ENCODE measurements at regions not wholly inside any gene's neighbourhood (a gene's known extent, or its start where the extent isn't known, plus 50 kb on each side); places are given as distances from the start of the nearest gene placed in this dataset.
"Not testable (repeated sequence)": the region's sequence is repeated elsewhere in the genome, so short reads cannot be mapped to it uniquely, and the experiment has no call there.

- DNase-seq: no peak
Observed at GRCh38 chr5:36786448-36787012, 90.0 kb upstream of the NIPBL start.

- DNase-seq: no peak
Observed at GRCh38 chr5:36787365-36788093, 89.0 kb upstream of the NIPBL start.

- no peak for DNase-seq
Observed at GRCh38 chr5:36790847-36791246, 85.7 kb upstream of the NIPBL start.

DNA sequence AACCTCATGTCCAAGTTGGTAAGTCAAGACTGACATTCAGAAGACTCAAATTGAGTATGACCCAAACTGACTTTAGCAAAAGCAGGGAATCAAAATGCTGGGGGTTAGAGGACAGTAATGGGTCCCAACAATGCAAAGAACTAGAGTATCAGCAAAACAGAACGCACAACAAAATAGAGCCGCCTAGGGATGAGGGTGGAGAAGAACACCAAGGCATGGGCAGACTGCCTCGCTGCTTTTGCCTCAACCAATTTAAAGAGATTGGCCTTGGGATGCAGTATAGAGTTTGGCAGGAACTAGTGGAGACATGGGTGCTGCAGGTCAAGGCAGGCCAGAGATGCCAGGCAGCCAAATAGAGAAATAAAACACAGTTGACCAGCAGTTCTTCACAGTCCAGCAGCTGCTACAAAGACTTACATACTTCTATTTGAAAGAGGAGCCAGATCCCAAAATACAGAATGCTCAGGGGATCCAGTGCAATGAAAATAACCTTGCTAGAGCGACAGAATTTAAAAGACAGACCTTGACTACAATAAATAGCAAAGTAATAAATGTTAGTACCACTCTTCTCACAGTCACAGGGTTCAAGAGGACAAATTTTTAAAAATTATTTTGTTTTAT, 83.9 kb upstream of the NIPBL start:
- DNase-seq: no peak

DNA sequence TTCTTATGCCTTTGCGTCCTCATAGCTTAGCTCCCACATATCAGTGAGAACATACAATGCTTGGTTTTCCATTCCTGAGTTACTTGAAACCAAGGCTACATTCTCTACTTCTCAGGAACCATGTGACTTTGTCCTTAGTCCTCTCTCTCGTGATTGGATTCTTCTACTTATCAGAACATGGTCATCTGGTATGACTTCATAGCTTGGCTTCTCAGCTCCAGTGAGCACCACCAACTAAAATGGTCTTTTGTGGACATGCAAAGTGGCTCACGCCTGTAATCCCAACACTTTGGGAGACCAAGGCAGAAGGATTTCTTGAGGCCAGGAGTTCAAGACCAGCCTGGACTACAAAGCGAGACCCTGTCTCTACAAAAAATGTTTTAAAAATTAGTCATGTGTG, 81.2 kb upstream of the NIPBL start:
- DNase-seq: no peak

DNA sequence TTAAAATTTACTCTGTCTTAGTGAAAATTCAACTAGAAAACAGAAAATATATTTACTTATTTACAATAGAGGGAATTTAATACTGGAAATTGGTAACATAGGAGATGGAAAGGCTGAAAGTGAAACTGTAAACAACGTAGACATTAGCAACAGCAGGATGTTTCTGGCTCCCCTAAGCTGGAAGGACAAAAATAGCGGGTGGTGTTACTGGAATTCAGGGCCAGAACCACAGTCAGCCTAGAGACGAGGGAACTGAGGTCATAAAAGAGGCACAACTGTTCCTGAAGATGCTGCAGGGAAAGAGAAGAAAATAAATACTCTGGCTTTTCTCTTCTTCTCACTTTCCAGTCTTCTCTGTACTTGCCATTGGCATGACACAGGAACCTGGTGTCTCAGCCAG, 80.4 kb upstream of the NIPBL start:
- DNase-seq: no peak

DNA sequence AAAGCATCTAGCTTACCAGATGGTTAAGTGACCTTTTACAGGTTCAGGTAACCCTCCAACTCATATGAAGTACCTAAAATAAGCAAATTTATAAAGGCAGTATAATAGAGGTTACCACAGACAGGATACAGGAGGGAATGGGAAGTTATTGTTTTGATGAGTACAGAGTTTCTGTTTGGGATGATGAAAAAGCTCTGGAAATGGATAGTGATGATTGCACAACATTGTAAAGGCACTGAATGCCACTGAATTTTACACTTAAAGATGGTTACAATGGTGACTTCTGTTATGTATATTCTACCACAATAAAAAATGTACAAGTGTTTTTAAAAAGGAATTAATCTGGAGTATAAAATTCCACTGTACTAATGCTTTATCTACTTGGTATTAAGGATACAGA, 75.0 kb upstream of the NIPBL start:
- no peak for DNase-seq

GRCh38 chr5:36802187-36802586, 74.4 kb upstream of the NIPBL start:
- no peak for DNase-seq

DNA sequence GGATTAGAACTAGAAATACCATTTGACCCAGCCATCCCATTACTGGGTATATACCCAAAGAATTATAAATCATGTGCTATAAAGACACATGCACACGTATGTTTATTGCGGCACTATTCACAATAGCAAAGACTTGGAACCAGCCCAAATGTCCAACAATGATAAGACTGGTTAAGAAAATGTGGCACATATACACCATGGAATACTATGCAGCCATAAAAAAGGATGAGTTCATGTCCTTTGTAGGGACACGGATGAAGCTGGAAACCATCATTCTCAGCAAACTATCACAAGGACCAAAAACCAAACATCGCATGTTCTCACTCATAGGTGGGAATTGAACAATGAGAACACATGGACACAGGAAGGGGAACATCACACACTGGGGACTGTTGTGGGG, 63.3 kb upstream of the NIPBL start:
- not testable (repeated sequence) for DNase-seq

DNA sequence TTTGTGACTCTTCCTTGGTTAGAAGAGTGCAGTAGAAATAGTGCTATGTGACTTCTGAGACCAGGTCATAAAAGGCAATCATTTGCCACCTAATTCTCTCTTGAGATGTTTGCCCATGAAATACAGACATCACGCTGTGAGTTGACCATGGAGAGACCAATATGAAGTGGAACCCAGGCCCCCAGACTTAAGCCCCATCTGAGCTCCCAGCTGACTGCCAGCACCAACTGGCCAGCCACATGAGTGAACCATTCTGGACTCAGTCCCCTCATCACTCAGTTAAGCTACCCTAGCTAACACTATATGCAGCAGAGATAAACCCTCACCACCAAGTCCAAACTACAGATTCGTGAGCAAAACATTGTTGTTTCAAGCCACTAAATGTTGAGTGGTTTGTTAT, 60.7 kb upstream of the NIPBL start:
- DNase-seq: no peak

- no peak for DNase-seq
Observed at GRCh38 chr5:36820900-36821299, 55.7 kb upstream of the NIPBL start.

DNA sequence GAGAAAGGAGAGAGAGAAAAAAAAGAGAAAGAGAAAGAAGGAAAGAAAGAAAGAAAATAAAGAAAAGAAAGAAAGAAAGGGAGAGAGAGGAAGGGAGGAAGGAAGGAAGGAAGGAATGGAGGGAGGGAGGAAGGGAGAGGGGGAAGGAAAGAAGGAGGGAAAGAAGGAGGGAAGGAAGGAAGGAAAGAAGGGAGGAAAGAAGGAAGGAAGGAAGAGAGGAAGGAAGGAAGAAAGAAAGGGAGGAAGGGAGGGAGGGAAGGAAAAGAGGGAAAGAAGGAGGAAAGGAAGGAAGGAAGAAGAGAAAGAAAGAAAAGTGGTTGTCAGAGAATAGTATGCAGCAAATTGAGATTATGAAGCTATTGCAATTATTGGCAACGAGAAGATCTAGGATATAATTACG, 49.9 kb upstream of the NIPBL start:
- DNase-seq: no peak

Measured in stimulated activated CD4-positive, alpha-beta T cell treated with anti-CD3 and anti-CD28 coated beads, Interleukin-4, amount 100 ng/mL, for 1 hour (primary cell).